ENCODE measurements at regions not wholly inside any gene's neighbourhood (a gene's known extent, or its start where the extent isn't known, plus 50 kb on each side); places are given as distances from the start of the nearest gene placed in this dataset.

GRCh38 chr15:36502509-36502908 is 76.9 kb upstream of the CDIN1 start:
- TF ChIP-seq, protein P1, sequence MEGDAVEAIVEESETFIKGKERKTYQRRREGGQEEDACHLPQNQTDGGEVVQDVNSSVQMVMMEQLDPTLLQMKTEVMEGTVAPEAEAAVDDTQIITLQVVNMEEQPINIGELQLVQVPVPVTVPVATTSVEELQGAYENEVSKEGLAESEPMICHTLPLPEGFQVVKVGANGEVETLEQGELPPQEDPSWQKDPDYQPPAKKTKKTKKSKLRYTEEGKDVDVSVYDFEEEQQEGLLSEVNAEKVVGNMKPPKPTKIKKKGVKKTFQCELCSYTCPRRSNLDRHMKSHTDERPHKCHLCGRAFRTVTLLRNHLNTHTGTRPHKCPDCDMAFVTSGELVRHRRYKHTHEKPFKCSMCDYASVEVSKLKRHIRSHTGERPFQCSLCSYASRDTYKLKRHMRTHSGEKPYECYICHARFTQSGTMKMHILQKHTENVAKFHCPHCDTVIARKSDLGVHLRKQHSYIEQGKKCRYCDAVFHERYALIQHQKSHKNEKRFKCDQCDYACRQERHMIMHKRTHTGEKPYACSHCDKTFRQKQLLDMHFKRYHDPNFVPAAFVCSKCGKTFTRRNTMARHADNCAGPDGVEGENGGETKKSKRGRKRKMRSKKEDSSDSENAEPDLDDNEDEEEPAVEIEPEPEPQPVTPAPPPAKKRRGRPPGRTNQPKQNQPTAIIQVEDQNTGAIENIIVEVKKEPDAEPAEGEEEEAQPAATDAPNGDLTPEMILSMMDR (IDR thresholded peaks at IDR 0.05 in 4 of 5, conservative IDR thresholded peaks at IDR 0.05 in 1 of 5), result no peak
- no peak for TF ChIP-seq POLR2A (IDR thresholded peaks at IDR 0.05)
